C4-2B (cell line): ENCODE measurements at regions not wholly inside any gene's neighbourhood (a gene's known extent, or its start where the extent isn't known, plus 50 kb on each side); places are given as distances from the start of the nearest gene placed in this dataset.

Experiments
- CTCF ChIP-seq: fragments of 450-650 bp; conservative IDR thresholded peaks from 2 replicates; pipeline ENCODE4 v1.5.1; 2017; ENCODE audit warnings: mild to moderate bottlenecking
- ZFX ChIP-seq: fragments of 450-650 bp; IDR thresholded peaks from 2 replicates; pipeline ENCODE4 v1.6.1; 2017

GRCh38 chr21:39123375-39123774 lies 59.9 kb downstream of the PSMG1 start:
- TF ChIP-seq CTCF (no peak), ZFX (no peak)
